A673 (cell line): ENCODE measurements at regions not wholly inside any gene's neighbourhood (a gene's known extent, or its start where the extent isn't known, plus 50 kb on each side); places are given as distances from the start of the nearest gene placed in this dataset.

Experiments
- EZH2 ChIP-seq: fragments of 200-600 bp; sonication (generic); IDR thresholded peaks from 2 replicates; pipeline ENCODE4 v1.6.1; 2017; ENCODE audit warnings: borderline replicate concordance, low read depth, mild to moderate bottlenecking, mixed read lengths, antibody characterized with exemption, low read length; ENCODE audit not compliant: poor library complexity, severe bottlenecking
- TF ChIP-seq, protein P1 (sequence below): fragments of 300-800, 200-600 bp; sonication (generic); conservative IDR thresholded peaks from 2 replicates; pipeline ENCODE4 v1.5.1; 2017; ENCODE audit warnings: low read depth, mild to moderate bottlenecking, antibody characterized with exemption, low read length, moderate library complexity, mixed read lengths

GRCh38 chr4:45765521-45765920 is 358.3 kb downstream of the GABRG1 start:
- TF ChIP-seq, protein P1, sequence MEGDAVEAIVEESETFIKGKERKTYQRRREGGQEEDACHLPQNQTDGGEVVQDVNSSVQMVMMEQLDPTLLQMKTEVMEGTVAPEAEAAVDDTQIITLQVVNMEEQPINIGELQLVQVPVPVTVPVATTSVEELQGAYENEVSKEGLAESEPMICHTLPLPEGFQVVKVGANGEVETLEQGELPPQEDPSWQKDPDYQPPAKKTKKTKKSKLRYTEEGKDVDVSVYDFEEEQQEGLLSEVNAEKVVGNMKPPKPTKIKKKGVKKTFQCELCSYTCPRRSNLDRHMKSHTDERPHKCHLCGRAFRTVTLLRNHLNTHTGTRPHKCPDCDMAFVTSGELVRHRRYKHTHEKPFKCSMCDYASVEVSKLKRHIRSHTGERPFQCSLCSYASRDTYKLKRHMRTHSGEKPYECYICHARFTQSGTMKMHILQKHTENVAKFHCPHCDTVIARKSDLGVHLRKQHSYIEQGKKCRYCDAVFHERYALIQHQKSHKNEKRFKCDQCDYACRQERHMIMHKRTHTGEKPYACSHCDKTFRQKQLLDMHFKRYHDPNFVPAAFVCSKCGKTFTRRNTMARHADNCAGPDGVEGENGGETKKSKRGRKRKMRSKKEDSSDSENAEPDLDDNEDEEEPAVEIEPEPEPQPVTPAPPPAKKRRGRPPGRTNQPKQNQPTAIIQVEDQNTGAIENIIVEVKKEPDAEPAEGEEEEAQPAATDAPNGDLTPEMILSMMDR: no peak
- no peak for TF ChIP-seq EZH2
